Tibial nerve (tissue), 4 donors: ENCODE measurements at regions not wholly inside any gene's neighbourhood (a gene's known extent, or its start where the extent isn't known, plus 50 kb on each side); places are given as distances from the start of the nearest gene placed in this dataset.

Experiments
- EP300 ChIP-seq, 2 donors: sonication (generic); formaldehyde crosslinking; IDR thresholded peaks; one replicate each; pipeline ENCODE4 v1.6.1; 2017; ENCODE audit warnings: antibody characterized with exemption in 2 of 2, mild to moderate bottlenecking in 1 of 2
- POLR2A ChIP-seq, 2 donors: fragments of 450-650 bp; IDR thresholded peaks; one replicate each; pipeline ENCODE4 v1.6.1; 2017; ENCODE audit warnings: antibody characterized with exemption in 2 of 2, mild to moderate bottlenecking in 2 of 2, moderate library complexity in 2 of 2
- TF ChIP-seq, protein P1 (sequence below), 5 experiments: fragments of 200-600 bp in 3 of 5; fragments of 450-650 bp in 2 of 5; sonication (generic) in 3 of 5; IDR thresholded peaks; one replicate each; pipeline ENCODE4 v1.5.1; 2016 to 2019; ENCODE audit warnings: antibody characterized with exemption in 5 of 5, mild to moderate bottlenecking in 3 of 5, moderate library complexity in 2 of 5

DNA sequence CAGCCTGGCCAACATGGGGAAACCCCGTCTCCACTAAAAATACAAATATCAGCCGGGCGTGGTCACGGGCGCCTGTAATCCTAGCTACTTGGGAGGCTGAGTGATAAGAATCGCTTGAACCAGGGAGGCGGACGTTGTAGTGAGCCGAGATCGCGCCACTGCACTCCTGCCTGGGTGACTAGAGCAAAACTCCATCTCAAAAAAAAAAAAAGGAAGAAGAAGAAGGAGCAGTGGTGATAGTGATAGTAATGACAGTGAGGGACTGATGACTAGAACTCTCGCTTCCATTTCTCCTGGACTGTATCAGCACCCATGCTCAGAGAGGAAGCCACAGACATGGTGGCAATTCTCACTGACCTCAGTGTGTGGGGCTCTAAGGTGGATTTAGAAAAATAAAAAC, 52.6 kb upstream of the CLINT1 start:
- no peak for TF ChIP-seq EP300 (IDR thresholded peaks at IDR 0.05)
- TF ChIP-seq, protein P1, sequence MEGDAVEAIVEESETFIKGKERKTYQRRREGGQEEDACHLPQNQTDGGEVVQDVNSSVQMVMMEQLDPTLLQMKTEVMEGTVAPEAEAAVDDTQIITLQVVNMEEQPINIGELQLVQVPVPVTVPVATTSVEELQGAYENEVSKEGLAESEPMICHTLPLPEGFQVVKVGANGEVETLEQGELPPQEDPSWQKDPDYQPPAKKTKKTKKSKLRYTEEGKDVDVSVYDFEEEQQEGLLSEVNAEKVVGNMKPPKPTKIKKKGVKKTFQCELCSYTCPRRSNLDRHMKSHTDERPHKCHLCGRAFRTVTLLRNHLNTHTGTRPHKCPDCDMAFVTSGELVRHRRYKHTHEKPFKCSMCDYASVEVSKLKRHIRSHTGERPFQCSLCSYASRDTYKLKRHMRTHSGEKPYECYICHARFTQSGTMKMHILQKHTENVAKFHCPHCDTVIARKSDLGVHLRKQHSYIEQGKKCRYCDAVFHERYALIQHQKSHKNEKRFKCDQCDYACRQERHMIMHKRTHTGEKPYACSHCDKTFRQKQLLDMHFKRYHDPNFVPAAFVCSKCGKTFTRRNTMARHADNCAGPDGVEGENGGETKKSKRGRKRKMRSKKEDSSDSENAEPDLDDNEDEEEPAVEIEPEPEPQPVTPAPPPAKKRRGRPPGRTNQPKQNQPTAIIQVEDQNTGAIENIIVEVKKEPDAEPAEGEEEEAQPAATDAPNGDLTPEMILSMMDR (IDR thresholded peaks at IDR 0.05): no peak
- TF ChIP-seq POLR2A (IDR thresholded peaks at IDR 0.05): no peak
